ENCODE measurements at regions not wholly inside any gene's neighbourhood (a gene's known extent, or its start where the extent isn't known, plus 50 kb on each side); places are given as distances from the start of the nearest gene placed in this dataset.

DNA sequence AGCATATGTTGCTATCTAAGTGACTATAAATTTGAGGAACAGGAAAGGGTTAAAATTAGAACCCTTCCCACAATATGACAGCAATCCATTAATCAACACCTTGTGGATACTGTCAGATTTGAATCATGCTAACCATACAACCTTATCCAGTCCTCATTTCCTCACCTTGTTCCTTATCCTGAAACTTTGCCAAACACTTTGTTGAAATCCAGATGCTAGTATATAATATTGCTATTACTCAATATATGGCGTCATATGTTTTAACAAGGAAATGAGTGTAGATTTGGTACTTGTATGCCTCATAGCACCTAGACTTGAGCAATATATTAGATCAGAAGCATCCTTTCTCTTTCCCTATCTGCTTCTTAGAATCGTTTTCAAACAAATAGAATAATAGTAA is 66.3 kb upstream of the SLC25A13 start:
- Histone ChIP-seq H3K9ac (replicated peaks; ENCODE audit: extremely low read depth, insufficient read depth, low read length) (peak overlapping the region; percentile 82), H3K4me3 (replicated peaks in 1 of 3; ENCODE audit: insufficient read depth in 1 of 3, low read depth in 1 of 3, low read length in 3 of 3) (peak overlapping the region in 1 of 3 experiments; percentile 38), H3K4me1 (ENCODE audit: control insufficient read depth, extremely low read depth, insufficient read depth, low read length) (peaks cover 26% of the 10 kb centered on the region), H3K36me3 (ENCODE audit: control insufficient read depth in 2 of 2, extremely low read depth in 1 of 2, insufficient read depth in 2 of 2, low read length in 2 of 2) (no peaks in the 10 kb centered on the region), H3K9me1 (replicated peaks; ENCODE audit: control insufficient read depth, extremely low read depth, insufficient read depth, low read length) (no peaks in the 10 kb centered on the region), H2AFZ (ENCODE audit: low read depth, low read length) (no peak overlapping the region), H3K9me3 (replicated peaks; ENCODE audit: control insufficient read depth, insufficient read depth, low read length) (no peaks in the 10 kb centered on the region), H3K27me3 (ENCODE audit: control insufficient read depth in 2 of 2, insufficient read depth in 2 of 2, low read length in 2 of 2) (no peaks in the 10 kb centered on the region), H3K79me2 (ENCODE audit: control insufficient read depth, insufficient read depth, low read length) (no peaks in the 10 kb centered on the region), H4K20me1 (replicated peaks; ENCODE audit: control insufficient read depth, extremely low read depth, insufficient read depth, low read length) (no peaks in the 10 kb centered on the region), H3K27ac (ENCODE audit: insufficient read depth, low read depth, low read length) (peak overlapping the region; percentile 97), H3K4me2 (ENCODE audit: insufficient read depth, low read length) (peak overlapping the region; percentile 97)
- POLR2A ChIA-PET, result no interaction called here
- BruUV-seq (replicated peaks), result no TSS peak
- CTCF ChIA-PET, result interaction anchor here (1.0 to 1.5 kb wide), 4 partner anchors 91 to 639 kb away, joined by 3 to 5 read pairs (median 4); no protein-coding TSS in a partner anchor
- DNase-seq (ENCODE audit: low read depth, low spot score) (peak; percentile 87), FAIRE-seq (no peak)
- dilution Hi-C loops (cut with MboI; ENCODE audit: extremely low pct_ligation_motif_present, low sequenced_read_pairs) (no loop called here), intact Hi-C loops (cut with micrococcal nuclease) (loop anchor here (1.0 to 2.0 kb wide), 9 partner anchors 22 to 501 kb away; partner anchors contain the start of gene SEM1)
- peak; percentile 50 for TF ChIP-seq GATA2 (IDR thresholded peaks at IDR 0.05; ENCODE audit: insufficient read depth, insufficient read length, low read depth, low read length)
- no peak for TF ChIP-seq POLR2A (IDR thresholded peaks at IDR 0.05; ENCODE audit: low read depth, low read length)
- TF ChIP-seq, protein P1, sequence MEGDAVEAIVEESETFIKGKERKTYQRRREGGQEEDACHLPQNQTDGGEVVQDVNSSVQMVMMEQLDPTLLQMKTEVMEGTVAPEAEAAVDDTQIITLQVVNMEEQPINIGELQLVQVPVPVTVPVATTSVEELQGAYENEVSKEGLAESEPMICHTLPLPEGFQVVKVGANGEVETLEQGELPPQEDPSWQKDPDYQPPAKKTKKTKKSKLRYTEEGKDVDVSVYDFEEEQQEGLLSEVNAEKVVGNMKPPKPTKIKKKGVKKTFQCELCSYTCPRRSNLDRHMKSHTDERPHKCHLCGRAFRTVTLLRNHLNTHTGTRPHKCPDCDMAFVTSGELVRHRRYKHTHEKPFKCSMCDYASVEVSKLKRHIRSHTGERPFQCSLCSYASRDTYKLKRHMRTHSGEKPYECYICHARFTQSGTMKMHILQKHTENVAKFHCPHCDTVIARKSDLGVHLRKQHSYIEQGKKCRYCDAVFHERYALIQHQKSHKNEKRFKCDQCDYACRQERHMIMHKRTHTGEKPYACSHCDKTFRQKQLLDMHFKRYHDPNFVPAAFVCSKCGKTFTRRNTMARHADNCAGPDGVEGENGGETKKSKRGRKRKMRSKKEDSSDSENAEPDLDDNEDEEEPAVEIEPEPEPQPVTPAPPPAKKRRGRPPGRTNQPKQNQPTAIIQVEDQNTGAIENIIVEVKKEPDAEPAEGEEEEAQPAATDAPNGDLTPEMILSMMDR (IDR thresholded peaks at IDR 0.05; ENCODE audit: extremely low read depth in 1 of 2, insufficient read depth in 1 of 2, low read depth in 1 of 2, low read length in 2 of 2), result no peak
- TF ChIP-seq, protein P2, sequence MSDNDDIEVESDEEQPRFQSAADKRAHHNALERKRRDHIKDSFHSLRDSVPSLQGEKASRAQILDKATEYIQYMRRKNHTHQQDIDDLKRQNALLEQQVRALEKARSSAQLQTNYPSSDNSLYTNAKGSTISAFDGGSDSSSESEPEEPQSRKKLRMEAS (IDR thresholded peaks at IDR 0.05; ENCODE audit: insufficient read depth, insufficient read length), result no peak
- peak; percentile 90 for TF ChIP-seq JUN (IDR thresholded peaks at IDR 0.05; ENCODE audit: borderline replicate concordance, insufficient read depth, insufficient read length, low read depth)
- TF ChIP-seq FOS (IDR thresholded peaks at IDR 0.05; ENCODE audit: borderline replicate concordance, insufficient read depth, low read length), result peak; percentile 49
- TF ChIP-seq POLR2AphosphoS5 (IDR thresholded peaks at IDR 0.05; ENCODE audit: insufficient read depth, low read depth, low read length), result peak; percentile 53
- no peak for TF ChIP-seq EZH2 (IDR thresholded peaks at IDR 0.05; ENCODE audit: borderline replicate concordance, low read depth, low read length, severe bottlenecking)
- no peak for TF ChIP-seq MYC (IDR thresholded peaks at IDR 0.05; ENCODE audit: low read depth, low read length)
